ENCODE measurements at regions not wholly inside any gene's neighbourhood (a gene's known extent, or its start where the extent isn't known, plus 50 kb on each side); places are given as distances from the start of the nearest gene placed in this dataset.

- no peaks in the 10 kb centered on the region for H4K20me1 ChIP-seq (ENCODE audit: insufficient read depth, low read length)
Observed at GRCh38 chr4:20347531-20347930, 95.8 kb downstream of the SLIT2 start.

More at GRCh38 chr4:20347531-20347930, 95.8 kb downstream of the SLIT2 start:
- no peak overlapping the region for H3K23ac ChIP-seq (ENCODE audit: low read depth, low read length)
- H3K36me3 ChIP-seq (ENCODE audit: control insufficient read depth, insufficient read depth, low read length), result no peaks in the 10 kb centered on the region
- H3K4me1 ChIP-seq (ENCODE audit: control insufficient read depth, insufficient read depth, low read length), result no peaks in the 10 kb centered on the region
- H2AK5ac ChIP-seq (ENCODE audit: low read depth, low read length), result no peak overlapping the region
- intact Hi-C loops (cut with micrococcal nuclease) (no loop called here), dilution Hi-C loops (cut with HindIII; ENCODE audit: low sequenced_read_pairs, unreplicated experiment) (no loop called here), in situ Hi-C loops (cut with MboI; ENCODE audit: low sequenced_read_pairs) (no loop called here)
- DNase-seq (no peak), ATAC-seq (ENCODE audit: low read depth) (peak; percentile 32; the same call in 1 of the 2 replicates)
- no peak overlapping the region for H3K27ac ChIP-seq (ENCODE audit: insufficient read depth, low read length)
- WGBS, 2 experiments (ENCODE audit: extremely low coverage in 2 of 2, insufficient read length in 1 of 2), result no CpG with 5 or more reads among the region's 2 CpGs
- H3K4me3 ChIP-seq (ENCODE audit: insufficient read depth, low read depth, low read length), result no peak overlapping the region
- POLR2A ChIA-PET (ENCODE audit: unreplicated experiment), result no interaction called here
- H3K18ac ChIP-seq (ENCODE audit: low read depth, low read length), result no peak overlapping the region
- TF ChIP-seq MXI1 (IDR thresholded peaks at IDR 0.05; ENCODE audit: borderline replicate concordance, low read depth, low read length) (no peak), CEBPB (IDR thresholded peaks at IDR 0.05; ENCODE audit: low read depth, low read length) (0 out of 2 replicates have a peak, but pooled peaks have one; percentile 12)
- no peak overlapping the region for H4K91ac ChIP-seq (ENCODE audit: insufficient read depth, low read depth, low read length)
- no peak overlapping the region for H4K8ac ChIP-seq (ENCODE audit: low read depth in 2 of 2, low read length in 2 of 2)
- H2BK5ac ChIP-seq (ENCODE audit: low read depth, low read length, poor library complexity, severe bottlenecking), result no peak overlapping the region
- no peak overlapping the region for H4K5ac ChIP-seq (ENCODE audit: low read depth, low read length)
- CTCF ChIA-PET, result no interaction called here
- no peak overlapping the region for H3K14ac ChIP-seq (replicated peaks; ENCODE audit: low read depth, low read length)
- H3K4ac ChIP-seq (ENCODE audit: low read depth, low read length), result no peak overlapping the region
- no peaks in the 10 kb centered on the region for H3K27me3 ChIP-seq (ENCODE audit: control insufficient read depth, insufficient read depth, low read length)
- no peak overlapping the region for H2BK20ac ChIP-seq (ENCODE audit: low read depth, low read length)
- no peak overlapping the region for H2BK15ac ChIP-seq (ENCODE audit: low read depth, low read length)
- H3K9me1 ChIP-seq (ENCODE audit: insufficient read depth, low read length), result no peaks in the 10 kb centered on the region; the same call in 1 of the 2 replicates
- no peak overlapping the region for H3K4me2 ChIP-seq (ENCODE audit: low read depth, low read length)
- no peak overlapping the region for H3K56ac ChIP-seq (ENCODE audit: extremely low read depth, insufficient read depth, low read length)
- H2AK9ac ChIP-seq (replicated peaks; ENCODE audit: low read depth, low read length, poor library complexity), result no peak overlapping the region
- no peaks in the 10 kb centered on the region for H3K9me3 ChIP-seq (ENCODE audit: control insufficient read depth, insufficient read depth, low read length)
- no TSS peak for BruUV-seq (replicated peaks)
- H2AFZ ChIP-seq (replicated peaks; ENCODE audit: low read length, poor library complexity), result no peak overlapping the region
- no peak overlapping the region for H2BK120ac ChIP-seq (ENCODE audit: low read depth, low read length)
- no peak overlapping the region for H3K9ac ChIP-seq (ENCODE audit: low read depth, low read length)
- no peaks in the 10 kb centered on the region for H3K79me1 ChIP-seq (ENCODE audit: low read depth in 1 of 2, low read length in 2 of 2)
